DND-41 (cell line): ENCODE measurements at regions not wholly inside any gene's neighbourhood (a gene's known extent, or its start where the extent isn't known, plus 50 kb on each side); places are given as distances from the start of the nearest gene placed in this dataset.

Source experiments
- ATAC-seq: fragments of 200-7000 bp; cut with Tn5 transposase; 3 replicates; pipeline ENCODE4 v1.9.1; 2021; ENCODE audit warnings: low read depth; ENCODE audit not compliant: insufficient read depth
- DNase-seq: peaks from one replicate; pipeline ENCODE4 v3.0.0-alpha.2; 2020
- H2AFZ ChIP-seq: 2 replicates; pipeline ENCODE4 v1.6.0; 2012; ENCODE audit warnings: low read depth, low read length
- H3K27ac ChIP-seq: 2 replicates; pipeline ENCODE4 v1.5.1; 2012; ENCODE audit warnings: low read length, inconsistent platforms
- H3K27me3 ChIP-seq: fragments of 200-600 bp; sonication (generic); 2 replicates; pipeline ENCODE4 v1.6.0; 2012; ENCODE audit warnings: low read length, mild to moderate bottlenecking, inconsistent platforms; ENCODE audit not compliant: insufficient read depth, poor library complexity
- H3K36me3 ChIP-seq: 2 replicates; pipeline ENCODE4 v1.5.1; 2012; ENCODE audit warnings: low read length, inconsistent platforms; ENCODE audit not compliant: insufficient read depth
- H3K4me1 ChIP-seq: 2 replicates; pipeline ENCODE4 v1.5.1; 2012; ENCODE audit warnings: mild to moderate bottlenecking, low read length; ENCODE audit not compliant: insufficient read depth
- H3K4me2 ChIP-seq: 2 replicates; pipeline ENCODE4 v1.6.0; 2012; ENCODE audit warnings: mild to moderate bottlenecking, moderate library complexity, low read length, inconsistent platforms; ENCODE audit not compliant: insufficient read depth
- H3K4me3 ChIP-seq, 2 experiments: fragments of 200-600 bp in 1 of 2; shearing (Covaris generic) in 1 of 2; 2 replicates each; pipeline ENCODE4 v1.5.1; 2012 to 2016; ENCODE audit warnings: inconsistent platforms in 2 of 2, low read length in 2 of 2, mild to moderate bottlenecking in 2 of 2, low read depth in 1 of 2, moderate library complexity in 1 of 2
- H3K79me2 ChIP-seq: 2 replicates; pipeline ENCODE4 v1.6.0; 2012; ENCODE audit warnings: low read length, inconsistent platforms; ENCODE audit not compliant: insufficient read depth
- H3K9ac ChIP-seq: 2 replicates; pipeline ENCODE4 v1.6.0; 2012; ENCODE audit warnings: low read depth, mild to moderate bottlenecking, inconsistent platforms, low read length, moderate library complexity
- H3K9me3 ChIP-seq: 2 replicates; pipeline ENCODE4 v1.5.1; 2012; ENCODE audit warnings: low read length, moderate library complexity, mild to moderate bottlenecking, inconsistent platforms; ENCODE audit not compliant: insufficient read depth, severe bottlenecking
- H4K20me1 ChIP-seq: 2 replicates; pipeline ENCODE4 v1.6.0; 2012; ENCODE audit warnings: low read length; ENCODE audit not compliant: insufficient read depth
- EZH2 ChIP-seq: IDR thresholded peaks from 3 replicates; pipeline ENCODE4 v1.6.1; 2012; ENCODE audit warnings: borderline replicate concordance, low read depth, mild to moderate bottlenecking, moderate library complexity, low read length, inconsistent platforms; ENCODE audit not compliant: severe bottlenecking
- TF ChIP-seq, protein P1 (sequence below): IDR thresholded peaks from 2 replicates; pipeline ENCODE4 v1.5.1; 2012; ENCODE audit warnings: borderline replicate concordance, low read length, moderate library complexity, mild to moderate bottlenecking; ENCODE audit not compliant: poor library complexity, severe bottlenecking; ENCODE audit errors: extremely low read depth

DNA sequence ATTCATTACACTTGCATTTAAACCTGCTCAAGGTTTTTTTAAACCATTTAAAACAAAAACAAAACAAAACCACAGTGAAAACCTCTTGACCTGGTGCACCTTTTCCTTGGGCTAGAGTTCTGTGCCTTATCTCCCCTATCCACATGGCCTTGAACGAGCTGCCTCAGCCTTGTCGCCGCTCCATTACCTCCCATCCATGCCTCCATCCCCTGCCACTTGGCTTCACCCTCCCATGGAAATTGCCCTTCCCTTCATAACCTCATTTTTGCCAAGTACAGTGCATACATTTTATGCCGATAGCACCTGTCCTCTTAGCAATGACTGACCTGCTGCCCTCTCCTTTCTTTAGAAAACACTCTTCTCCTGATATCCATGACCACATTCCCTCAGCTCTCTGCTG is 188.6 kb upstream of the ASIC2 start:
- ATAC-seq (no peak), DNase-seq (no peak)
- no peaks in the 10 kb centered on the region for H3K36me3 ChIP-seq
- no peak overlapping the region for H2AFZ ChIP-seq
- no peaks in the 10 kb centered on the region for H3K4me1 ChIP-seq
- H3K27ac ChIP-seq = no peak overlapping the region
- no peaks in the 10 kb centered on the region for H4K20me1 ChIP-seq
- TF ChIP-seq, protein P1, sequence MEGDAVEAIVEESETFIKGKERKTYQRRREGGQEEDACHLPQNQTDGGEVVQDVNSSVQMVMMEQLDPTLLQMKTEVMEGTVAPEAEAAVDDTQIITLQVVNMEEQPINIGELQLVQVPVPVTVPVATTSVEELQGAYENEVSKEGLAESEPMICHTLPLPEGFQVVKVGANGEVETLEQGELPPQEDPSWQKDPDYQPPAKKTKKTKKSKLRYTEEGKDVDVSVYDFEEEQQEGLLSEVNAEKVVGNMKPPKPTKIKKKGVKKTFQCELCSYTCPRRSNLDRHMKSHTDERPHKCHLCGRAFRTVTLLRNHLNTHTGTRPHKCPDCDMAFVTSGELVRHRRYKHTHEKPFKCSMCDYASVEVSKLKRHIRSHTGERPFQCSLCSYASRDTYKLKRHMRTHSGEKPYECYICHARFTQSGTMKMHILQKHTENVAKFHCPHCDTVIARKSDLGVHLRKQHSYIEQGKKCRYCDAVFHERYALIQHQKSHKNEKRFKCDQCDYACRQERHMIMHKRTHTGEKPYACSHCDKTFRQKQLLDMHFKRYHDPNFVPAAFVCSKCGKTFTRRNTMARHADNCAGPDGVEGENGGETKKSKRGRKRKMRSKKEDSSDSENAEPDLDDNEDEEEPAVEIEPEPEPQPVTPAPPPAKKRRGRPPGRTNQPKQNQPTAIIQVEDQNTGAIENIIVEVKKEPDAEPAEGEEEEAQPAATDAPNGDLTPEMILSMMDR = no peak
- TF ChIP-seq EZH2 = no peak
- H3K79me2 ChIP-seq = no peaks in the 10 kb centered on the region
- no peak overlapping the region for H3K4me2 ChIP-seq
- no peak overlapping the region for H3K9ac ChIP-seq
- peaks cover 7% of the 10 kb centered on the region for H3K27me3 ChIP-seq
- no peaks in the 10 kb centered on the region for H3K9me3 ChIP-seq
- no peak overlapping the region for H3K4me3 ChIP-seq

DNA sequence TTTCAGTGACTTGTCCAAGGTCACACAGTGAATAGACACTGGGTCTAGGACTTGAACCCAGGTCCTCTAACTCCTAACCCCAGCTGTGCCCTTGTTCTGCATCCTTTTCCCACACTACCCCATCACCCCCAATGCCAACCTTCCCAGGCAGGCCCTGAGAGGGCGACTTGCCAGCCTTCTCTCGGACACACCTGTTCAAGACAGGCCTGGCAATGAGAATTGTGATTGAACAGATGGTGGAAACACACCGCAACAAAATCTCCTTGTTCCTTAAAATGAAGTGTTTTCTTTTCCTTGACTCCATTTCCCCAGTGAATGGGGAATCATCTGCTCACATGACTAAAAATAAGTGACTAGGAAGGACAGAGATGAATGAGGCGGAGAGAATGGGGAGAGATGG is 189.5 kb upstream of the ASIC2 start:
- Histone ChIP-seq H3K27me3 (peaks cover 5% of the 10 kb centered on the region), H3K9me3 (no peaks in the 10 kb centered on the region), H2AFZ (no peak overlapping the region), H3K27ac (no peak overlapping the region), H4K20me1 (no peaks in the 10 kb centered on the region), H3K4me1 (no peaks in the 10 kb centered on the region), H3K4me3 (no peak overlapping the region), H3K4me2 (no peak overlapping the region), H3K36me3 (no peaks in the 10 kb centered on the region), H3K79me2 (no peaks in the 10 kb centered on the region), H3K9ac (no peak overlapping the region)
- ATAC-seq (no peak), DNase-seq (no peak)
- no peak for TF ChIP-seq EZH2
- TF ChIP-seq, protein P1 = no peak

DNA sequence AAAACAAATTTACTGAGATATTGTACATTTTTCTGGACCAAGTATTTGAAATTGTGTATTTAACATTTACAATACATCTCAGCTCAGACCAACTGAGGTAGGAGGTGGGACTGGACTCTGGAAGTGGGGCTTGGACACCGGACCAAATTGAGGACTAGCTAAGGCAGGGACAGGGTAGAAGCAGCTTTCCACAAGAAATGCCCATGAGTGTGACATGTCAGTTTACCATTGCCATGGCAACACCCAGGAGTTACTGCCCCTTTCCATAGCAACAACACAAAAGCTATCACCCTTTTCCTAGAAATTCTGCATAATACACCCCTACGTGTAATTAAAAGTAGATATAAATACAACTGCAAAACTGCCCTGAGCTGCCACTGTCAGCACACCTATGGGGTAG is 191.5 kb upstream of the ASIC2 start:
- Histone ChIP-seq H3K27me3 (peaks cover 5% of the 10 kb centered on the region), H3K4me2 (no peak overlapping the region), H3K9ac (no peak overlapping the region), H3K4me3 (no peak overlapping the region), H3K79me2 (no peaks in the 10 kb centered on the region), H3K9me3 (no peaks in the 10 kb centered on the region), H4K20me1 (no peaks in the 10 kb centered on the region), H3K27ac (no peak overlapping the region), H2AFZ (no peak overlapping the region), H3K36me3 (no peaks in the 10 kb centered on the region), H3K4me1 (no peaks in the 10 kb centered on the region)
- no peak for ATAC-seq
- DNase-seq = no peak
- no peak for TF ChIP-seq EZH2
- TF ChIP-seq, protein P1 = no peak
